ENCODE measurements at regions not wholly inside any gene's neighbourhood (a gene's known extent, or its start where the extent isn't known, plus 50 kb on each side); places are given as distances from the start of the nearest gene placed in this dataset.

DNA sequence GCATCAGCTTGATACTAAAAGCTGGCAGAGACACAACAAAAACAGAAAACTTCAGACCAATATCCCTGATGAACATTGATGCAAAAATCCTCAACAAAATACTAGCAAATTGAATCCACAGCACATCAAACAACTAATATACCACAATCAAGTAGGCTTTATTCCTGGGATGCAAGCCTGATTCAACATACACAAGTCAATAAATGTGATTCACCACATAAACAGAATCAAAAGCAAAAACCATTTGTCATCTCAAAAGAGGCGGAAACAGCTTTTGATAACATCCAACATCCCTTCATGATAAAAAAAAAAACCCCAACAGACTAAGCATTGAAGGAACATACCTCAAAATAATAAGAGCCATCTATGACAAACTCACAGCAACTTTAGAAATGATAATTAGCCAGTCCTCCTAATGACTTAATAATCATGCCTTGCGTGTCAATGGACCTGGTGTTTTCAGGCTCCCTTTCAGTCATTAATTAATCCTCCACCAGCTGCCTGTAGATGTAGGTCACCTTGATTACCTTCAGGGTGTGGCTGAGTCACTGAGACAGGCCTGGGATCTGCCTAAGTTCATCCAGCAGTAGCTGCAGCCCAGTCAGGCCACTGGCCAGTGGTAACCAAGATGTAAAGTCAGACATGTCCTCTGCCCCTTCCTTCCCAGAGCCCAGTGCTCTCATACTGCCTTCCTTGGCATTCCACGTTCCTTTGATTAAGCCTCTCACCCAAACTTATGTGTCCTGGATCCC, 109.8 kb downstream of the EHF start:
- CTCF ChIA-PET, result no interaction called here
- TF ChIP-seq, protein P1, sequence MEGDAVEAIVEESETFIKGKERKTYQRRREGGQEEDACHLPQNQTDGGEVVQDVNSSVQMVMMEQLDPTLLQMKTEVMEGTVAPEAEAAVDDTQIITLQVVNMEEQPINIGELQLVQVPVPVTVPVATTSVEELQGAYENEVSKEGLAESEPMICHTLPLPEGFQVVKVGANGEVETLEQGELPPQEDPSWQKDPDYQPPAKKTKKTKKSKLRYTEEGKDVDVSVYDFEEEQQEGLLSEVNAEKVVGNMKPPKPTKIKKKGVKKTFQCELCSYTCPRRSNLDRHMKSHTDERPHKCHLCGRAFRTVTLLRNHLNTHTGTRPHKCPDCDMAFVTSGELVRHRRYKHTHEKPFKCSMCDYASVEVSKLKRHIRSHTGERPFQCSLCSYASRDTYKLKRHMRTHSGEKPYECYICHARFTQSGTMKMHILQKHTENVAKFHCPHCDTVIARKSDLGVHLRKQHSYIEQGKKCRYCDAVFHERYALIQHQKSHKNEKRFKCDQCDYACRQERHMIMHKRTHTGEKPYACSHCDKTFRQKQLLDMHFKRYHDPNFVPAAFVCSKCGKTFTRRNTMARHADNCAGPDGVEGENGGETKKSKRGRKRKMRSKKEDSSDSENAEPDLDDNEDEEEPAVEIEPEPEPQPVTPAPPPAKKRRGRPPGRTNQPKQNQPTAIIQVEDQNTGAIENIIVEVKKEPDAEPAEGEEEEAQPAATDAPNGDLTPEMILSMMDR (IDR thresholded peaks at IDR 0.05; ENCODE audit: low read depth, low read length), result no peak
- Histone ChIP-seq H3K27ac (ENCODE audit: low read depth, low read length) (no peak overlapping the region), H3K4me3 (ENCODE audit: low read depth, low read length) (no peak overlapping the region), H3K9me3 (ENCODE audit: control insufficient read depth, insufficient read depth, low read length) (no peaks in the 10 kb centered on the region), H3K27me3 (ENCODE audit: control insufficient read depth, insufficient read depth, low read length) (peaks cover 6% of the 10 kb centered on the region)
- no peak for DNase-seq (ENCODE audit: low read depth, low spot score)
- POLR2A ChIA-PET, result no interaction called here

DNA sequence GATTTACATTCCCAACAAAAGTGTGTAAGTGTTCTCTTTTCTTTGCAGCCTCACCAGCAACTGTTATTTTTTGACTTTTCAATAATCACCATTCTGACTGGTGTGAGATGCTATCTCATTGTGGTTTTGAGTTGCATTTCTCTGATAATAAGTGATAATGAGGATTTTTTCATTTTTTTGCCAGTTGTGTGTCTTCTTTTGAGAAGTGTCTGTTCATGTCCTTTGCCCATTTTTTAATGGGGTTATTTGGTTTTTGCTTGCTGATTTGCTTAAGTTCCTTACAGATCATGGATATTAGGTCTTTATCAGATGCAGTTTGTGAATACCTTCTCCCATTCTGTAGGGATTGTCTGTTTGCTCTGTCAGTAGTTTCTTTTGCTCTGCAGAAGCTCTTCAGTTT, 107.7 kb downstream of the EHF start:
- H3K27me3 ChIP-seq (ENCODE audit: control insufficient read depth, insufficient read depth, low read length), result peaks cover 3% of the 10 kb centered on the region
- POLR2A ChIA-PET, result no interaction called here
- no peak overlapping the region for H3K27ac ChIP-seq (ENCODE audit: low read depth, low read length)
- H3K4me3 ChIP-seq (ENCODE audit: low read depth, low read length), result no peak overlapping the region
- CTCF ChIA-PET, result no interaction called here
- DNase-seq (ENCODE audit: low read depth, low spot score), result no peak
- H3K9me3 ChIP-seq (ENCODE audit: control insufficient read depth, insufficient read depth, low read length), result no peaks in the 10 kb centered on the region
- TF ChIP-seq, protein P1 (IDR thresholded peaks at IDR 0.05; ENCODE audit: low read depth, low read length), result no peak

DNA sequence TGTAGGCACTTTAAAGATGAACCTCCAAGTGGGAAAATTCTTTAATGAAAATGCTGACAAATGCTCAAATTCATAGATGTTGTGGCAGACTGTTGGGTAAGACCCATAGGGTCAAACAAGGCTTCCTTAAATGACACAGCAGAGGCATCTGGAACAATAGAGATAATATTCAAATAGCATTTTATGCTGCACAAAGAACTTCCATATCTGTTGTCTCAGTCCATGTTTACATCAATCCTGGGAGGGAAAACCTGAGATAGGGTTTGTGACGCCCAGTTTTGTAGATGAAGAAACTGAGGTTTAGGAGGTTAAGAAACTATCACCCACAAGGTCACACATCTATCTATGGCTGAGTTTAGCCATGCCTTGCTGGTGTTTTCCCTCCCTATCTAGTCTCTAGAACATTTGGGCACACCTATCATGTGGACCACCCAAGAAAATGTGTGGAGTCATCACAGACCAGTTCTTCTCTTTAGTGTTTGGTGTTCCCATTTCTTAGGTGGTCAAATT, 106.4 kb downstream of the EHF start:
- Histone ChIP-seq H3K27ac (ENCODE audit: low read depth, low read length) (no peak overlapping the region), H3K4me3 (ENCODE audit: low read depth, low read length) (no peak overlapping the region), H3K27me3 (ENCODE audit: control insufficient read depth, insufficient read depth, low read length) (peaks cover 3% of the 10 kb centered on the region), H3K9me3 (ENCODE audit: control insufficient read depth, insufficient read depth, low read length) (no peaks in the 10 kb centered on the region)
- CTCF ChIA-PET, result no interaction called here
- DNase-seq (ENCODE audit: low read depth, low spot score), result no peak
- TF ChIP-seq, protein P1 (IDR thresholded peaks at IDR 0.05; ENCODE audit: low read depth, low read length), result no peak
- POLR2A ChIA-PET, result no interaction called here

DNA sequence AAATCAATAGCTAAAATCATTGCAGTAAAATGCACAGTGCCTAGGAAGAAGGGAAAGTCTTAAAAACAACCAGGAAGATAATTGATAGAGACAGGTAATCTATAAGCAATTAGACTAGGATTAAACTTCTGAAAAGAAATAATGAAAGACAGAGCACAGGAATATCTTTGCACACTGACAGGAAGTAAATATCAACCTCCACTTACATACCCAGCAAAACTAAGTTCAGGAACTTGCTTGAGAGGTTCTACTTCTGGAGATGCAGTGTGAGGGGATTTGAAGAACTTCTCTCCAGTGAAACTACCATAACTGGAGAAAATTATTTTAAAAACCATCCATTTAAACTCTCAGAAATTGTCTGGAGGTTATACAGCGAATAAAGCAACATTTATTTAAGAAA, 104.1 kb downstream of the EHF start:
- no peak for DNase-seq (ENCODE audit: low read depth, low spot score)
- Histone ChIP-seq H3K27ac (ENCODE audit: low read depth, low read length) (no peak overlapping the region), H3K9me3 (ENCODE audit: control insufficient read depth, insufficient read depth, low read length) (no peaks in the 10 kb centered on the region), H3K4me3 (ENCODE audit: low read depth, low read length) (no peak overlapping the region), H3K27me3 (ENCODE audit: control insufficient read depth, insufficient read depth, low read length) (no peaks in the 10 kb centered on the region)
- TF ChIP-seq, protein P1 (IDR thresholded peaks at IDR 0.05; ENCODE audit: low read depth, low read length), result no peak
- POLR2A ChIA-PET, result no interaction called here
- CTCF ChIA-PET, result no interaction called here

DNA sequence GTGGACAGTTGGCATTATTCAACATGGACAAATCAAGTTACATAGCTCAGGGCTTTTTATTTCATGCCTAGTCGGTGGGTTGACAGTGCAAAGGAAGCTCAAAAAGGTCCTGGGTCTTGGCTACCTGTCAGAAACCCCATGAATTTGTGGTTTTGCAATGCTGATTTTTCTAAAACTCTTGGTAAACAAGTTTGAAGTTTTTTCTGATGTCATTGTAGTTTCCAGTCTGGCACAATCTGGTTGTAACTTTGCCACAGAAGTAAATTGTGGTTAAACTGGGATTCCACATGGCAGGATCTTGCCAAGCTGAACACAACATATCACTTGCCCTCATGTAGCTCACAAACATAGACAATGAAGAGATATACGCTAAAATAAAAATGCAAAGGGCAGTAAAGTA, 100.8 kb downstream of the EHF start:
- DNase-seq (ENCODE audit: low read depth, low spot score), result peak; percentile 8
- Histone ChIP-seq H3K27me3 (ENCODE audit: control insufficient read depth, insufficient read depth, low read length) (no peaks in the 10 kb centered on the region), H3K4me3 (ENCODE audit: low read depth, low read length) (no peak overlapping the region), H3K9me3 (ENCODE audit: control insufficient read depth, insufficient read depth, low read length) (no peaks in the 10 kb centered on the region), H3K27ac (ENCODE audit: low read depth, low read length) (no peak overlapping the region)
- POLR2A ChIA-PET, result interaction anchor here (0.5 kb wide), 1 partner anchor 646 kb away, joined by 3 read pairs; no protein-coding TSS in a partner anchor
- CTCF ChIA-PET, result interaction anchor here (0.5 to 1.3 kb wide), 3 partner anchors 136 to 313 kb away, joined by 3 to 5 read pairs (median 4); no protein-coding TSS in a partner anchor
- TF ChIP-seq, protein P1 (IDR thresholded peaks at IDR 0.05; ENCODE audit: low read depth, low read length), result no peak
